ENCODE measurements at regions not wholly inside any gene's neighbourhood (a gene's known extent, or its start where the extent isn't known, plus 50 kb on each side); places are given as distances from the start of the nearest gene placed in this dataset.

DNA sequence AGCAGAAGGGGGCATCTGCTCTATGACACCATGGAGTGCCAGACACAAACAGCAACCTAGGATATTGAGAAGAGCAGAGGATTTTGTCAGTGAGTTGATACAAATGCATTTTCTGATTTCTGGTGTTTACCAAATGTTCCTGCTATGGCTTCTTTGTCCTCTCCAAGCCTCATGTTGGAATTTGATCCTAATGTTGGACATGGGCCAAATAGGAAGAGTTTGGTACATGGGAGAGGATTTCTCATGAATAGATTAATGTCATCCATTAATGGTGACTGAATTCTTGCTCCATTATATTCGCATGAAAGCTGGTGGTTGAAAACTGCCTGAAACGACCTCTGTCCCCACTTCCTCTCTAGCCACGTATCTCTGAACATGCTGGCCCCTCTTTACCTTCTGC lies 1002.2 kb upstream of the FLRT2 start:
- no peak for DNase-seq

DNA sequence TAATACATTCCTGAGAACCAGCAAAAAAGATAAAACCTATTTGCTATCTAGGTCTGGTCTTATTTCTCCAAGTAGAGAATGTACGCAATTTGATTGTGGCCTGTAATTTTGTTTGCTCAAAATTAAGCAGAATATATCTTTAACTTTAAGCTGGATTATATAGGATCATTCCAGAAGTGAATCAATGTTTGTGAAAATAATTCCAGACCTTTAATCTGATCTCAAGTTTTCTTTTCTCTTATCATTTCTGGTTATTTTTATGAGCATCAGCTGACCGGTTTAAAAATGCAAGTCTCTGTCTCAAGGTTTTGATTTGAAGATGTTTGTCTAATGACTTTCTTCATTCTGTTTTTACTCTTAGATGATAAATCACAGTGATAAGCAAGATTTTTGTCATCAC lies 997.9 kb upstream of the FLRT2 start:
- DNase-seq: no peak

DNA sequence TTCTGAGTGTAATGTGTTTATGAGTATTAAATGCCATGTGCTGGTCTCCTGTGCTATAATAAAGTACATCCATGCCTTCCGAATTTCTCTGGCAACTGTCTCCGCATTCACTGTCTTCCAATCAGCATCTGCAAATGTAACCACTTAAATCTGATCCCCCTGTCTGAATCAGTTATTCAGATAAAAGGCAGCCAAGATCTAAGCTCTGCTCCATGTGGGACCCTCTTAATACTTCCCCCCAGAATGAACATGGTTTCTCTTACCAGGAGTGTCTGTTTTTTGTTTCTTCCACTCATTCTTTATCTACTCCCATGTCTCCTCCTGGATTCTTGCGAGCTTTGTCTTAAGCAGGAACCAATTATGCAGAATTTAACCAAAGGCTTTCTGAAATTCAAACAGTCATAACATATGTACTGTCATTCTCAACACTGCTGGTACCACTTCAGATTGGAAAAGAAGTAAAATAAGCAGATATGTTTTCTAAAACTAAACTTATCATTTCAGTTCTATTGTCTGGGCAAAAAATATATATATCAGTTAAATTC lies 996.7 kb upstream of the FLRT2 start:
- DNase-seq: no peak

DNA sequence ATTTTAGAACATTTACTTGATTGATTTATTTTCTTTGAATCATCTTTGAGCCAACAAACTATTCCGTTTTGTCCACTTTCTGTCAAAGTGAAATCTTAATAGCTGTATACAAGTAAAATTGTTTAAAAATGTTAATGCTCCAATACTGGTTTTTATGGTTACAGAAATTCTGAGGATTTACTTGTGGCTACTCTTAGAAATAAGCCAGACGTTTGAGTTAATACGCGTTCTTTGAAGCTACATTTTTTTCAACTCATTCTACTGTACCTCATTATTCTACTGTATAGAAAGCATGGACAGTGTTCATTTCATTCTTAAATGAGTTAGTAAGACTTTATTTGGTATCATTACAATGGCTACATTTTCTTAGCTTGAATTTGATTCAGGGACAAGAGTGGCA lies 996.2 kb upstream of the FLRT2 start:
- no peak for DNase-seq

DNA sequence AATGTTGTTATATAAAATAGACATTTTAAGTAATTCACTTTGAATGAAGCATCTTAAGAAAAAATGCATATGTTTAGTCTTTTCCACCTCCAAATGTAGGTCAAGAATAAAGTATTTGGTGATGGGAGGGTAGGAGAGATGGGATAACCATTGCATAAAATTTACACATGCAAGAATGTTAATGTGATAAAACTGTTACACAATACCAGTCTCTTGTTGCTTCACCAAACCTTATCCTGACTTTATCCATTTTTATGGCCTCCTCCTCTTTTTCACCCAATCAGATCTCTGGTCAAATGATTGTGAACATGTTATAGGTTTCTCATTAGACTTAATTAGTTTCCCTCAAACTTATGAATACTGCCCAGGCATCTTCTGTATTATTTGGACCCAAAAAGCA lies 994.5 kb upstream of the FLRT2 start:
- DNase-seq: no peak

DNA sequence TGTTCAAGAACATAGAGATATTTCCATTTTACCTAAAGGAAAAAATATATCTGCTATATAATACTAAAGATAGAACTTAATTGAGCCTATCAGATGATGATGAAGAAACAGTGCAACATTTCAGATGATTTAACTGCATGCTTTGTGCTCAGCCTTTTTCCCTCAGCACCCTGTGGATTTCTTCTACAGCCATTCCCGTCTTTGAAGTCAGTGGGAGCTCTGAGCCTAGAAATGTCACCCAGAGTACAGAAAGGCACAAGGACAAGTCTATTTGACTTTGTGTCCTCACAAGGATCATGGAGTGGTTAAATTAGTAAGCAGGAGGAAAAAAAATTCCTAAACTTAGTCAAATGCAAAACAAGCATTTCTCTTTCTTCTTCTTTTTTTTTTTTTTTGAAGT lies 994.0 kb upstream of the FLRT2 start:
- no peak for DNase-seq

DNA sequence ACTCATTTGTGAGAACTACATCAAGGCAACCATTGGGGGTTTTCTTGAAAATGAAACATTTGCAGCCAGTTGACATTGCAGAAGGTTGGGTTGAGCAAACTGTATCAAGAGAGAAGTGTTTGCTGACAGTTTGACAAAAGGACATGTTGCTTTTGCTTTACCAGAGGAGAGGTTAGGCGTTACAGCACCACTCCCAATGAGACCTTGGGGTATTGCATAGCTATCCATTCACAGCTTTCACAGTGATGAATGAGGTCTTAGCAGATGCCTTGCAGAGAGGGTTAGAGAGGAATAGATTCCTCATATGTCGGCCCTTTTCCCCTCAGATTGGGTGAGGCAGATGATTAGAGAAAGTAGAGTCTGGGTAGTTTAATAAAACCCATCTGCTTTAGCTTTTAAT lies 988.9 kb upstream of the FLRT2 start:
- DNase-seq: no peak

DNA sequence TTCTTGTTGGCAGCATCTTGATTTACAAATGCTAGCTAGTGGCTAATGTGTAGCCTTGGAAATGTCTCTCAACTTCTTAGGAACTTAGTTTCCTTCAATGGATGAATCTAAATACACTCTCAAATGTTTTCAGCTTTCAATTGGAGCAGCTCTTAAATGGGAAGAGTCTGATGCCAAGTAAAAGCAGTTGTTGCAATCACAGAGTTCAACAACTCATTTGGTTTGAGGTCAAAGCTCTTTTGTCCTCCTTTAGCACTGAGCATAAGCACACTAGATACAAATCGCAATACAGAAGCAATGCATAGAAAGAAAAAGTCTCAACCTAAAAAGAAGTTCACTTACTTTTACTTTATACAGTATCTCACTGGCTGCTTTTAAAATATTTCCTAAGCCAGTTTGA lies 986.1 kb upstream of the FLRT2 start:
- DNase-seq: no peak

DNA sequence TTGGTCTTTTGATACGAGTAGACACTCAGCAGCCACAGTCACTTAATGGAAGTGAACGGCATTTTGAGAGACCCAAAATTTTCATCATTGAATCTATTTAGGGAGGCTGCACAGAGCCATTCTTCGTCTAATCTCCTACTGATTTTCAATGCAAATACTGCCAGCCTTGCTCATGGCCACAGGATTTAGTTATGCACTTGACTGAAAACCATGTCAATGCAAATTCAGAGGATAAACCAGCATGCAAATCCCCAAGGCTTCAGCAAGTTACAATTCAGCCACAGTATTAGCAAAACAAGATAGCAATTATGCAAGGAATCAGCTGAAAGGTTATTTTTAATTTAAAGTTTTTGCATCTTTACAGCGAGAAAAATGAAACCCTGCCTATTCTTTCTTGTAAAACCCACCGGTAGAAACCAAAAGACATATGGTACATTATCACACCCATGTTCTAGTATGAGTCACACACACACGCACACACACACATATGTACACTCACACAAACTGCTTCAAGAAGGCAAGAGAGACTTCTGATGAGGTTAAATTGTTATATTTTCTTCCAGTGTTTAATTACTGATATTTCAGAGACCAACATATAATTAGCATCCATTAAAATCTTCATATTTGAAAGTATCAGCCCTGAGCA lies 985.3 kb upstream of the FLRT2 start:
- DNase-seq: no peak

DNA sequence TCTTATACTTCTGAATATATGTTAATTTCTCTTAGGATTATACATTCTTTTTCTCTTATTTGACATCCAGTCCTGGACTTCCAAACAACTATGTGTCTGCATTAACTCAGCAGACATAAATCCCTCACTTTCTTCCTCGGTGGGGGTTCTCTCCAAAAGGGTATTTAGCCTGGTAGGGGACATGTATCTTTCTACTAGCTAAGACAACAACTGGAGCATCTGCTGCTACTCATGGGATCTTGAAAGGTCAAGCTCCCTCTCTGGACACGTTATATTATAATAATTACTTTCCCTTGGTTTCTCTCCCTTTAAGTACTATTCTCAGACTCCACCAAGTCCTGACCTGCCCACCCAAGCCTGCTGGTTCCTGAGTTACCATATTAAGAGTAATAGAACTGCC lies 983.7 kb upstream of the FLRT2 start:
- DNase-seq: no peak

DNA sequence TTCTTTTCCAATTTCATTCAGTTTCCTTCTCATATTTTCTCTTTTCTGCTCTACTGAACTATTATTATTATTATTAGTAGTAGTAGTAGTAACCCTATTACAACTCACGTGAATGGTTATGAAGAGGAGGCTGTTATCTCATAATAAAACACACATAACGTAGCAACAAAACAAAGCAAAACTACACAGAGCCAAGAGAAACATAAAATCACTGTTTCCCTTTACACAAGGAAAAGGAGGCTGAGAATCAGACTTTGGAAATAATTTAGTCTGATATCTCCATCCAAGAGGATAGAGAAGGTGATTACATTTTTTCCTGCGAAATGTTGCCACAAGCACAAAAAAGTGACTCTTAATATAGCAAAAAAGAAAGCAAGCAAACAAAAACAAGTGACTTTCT lies 975.8 kb upstream of the FLRT2 start:
- DNase-seq: no peak

DNA sequence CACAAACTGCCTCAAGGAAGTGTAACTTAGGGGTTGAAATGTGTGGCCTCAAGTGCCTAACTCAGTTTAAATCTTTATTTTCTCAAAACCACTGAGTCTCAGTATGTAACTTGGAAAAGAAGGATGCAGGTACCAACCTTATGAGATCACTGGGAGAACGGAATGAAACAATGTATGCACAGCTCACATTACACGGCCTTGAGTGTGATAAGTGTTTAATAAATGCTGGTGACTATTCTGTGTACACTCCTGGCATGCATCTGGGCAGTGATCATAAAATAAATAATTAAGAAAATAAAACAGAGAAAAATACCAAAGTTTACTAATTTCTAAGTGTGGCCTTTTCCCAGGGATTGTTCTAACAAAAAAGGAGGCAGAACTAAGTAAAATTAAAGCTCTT lies 974.5 kb upstream of the FLRT2 start:
- DNase-seq: no peak

DNA sequence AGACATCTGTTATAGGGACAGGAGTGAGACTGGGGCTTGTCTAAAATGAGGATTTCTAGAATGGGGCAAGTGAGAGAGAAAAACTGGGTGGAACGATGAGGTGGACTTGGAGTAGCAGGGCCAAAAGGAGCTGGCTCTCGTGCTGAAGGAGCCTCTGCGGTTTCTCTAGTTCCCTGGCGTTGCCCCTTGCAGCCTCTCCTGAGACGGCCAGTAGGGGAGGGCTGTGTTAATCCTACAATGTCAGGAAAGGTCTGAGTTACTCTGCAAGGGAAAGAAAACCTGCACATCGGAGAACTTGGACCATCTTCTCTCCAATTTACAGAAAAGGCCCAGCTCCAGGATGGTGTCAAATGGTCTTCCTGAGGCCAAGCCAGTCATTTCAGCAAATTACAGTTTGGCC lies 963.8 kb upstream of the FLRT2 start:
- no peak for DNase-seq

DNA sequence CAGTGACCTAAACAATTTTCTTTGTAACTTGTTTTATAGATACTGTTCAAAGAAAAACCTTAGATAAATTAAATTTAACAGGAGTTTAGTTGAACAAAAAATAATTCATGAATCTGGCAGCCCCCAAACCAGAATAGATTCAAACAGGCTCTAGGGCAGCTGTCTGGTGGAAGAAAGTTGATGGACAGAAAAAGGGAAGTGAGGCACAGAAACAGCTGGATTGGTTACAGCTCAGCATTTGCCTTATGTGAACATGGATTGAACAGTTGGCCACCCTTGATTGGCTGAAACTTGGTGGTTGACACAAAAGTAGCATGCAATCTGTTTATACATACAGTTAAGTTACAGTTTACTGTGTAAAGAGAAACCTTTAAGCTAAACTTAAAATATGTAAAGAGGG lies 954.3 kb upstream of the FLRT2 start:
- DNase-seq: no peak

DNA sequence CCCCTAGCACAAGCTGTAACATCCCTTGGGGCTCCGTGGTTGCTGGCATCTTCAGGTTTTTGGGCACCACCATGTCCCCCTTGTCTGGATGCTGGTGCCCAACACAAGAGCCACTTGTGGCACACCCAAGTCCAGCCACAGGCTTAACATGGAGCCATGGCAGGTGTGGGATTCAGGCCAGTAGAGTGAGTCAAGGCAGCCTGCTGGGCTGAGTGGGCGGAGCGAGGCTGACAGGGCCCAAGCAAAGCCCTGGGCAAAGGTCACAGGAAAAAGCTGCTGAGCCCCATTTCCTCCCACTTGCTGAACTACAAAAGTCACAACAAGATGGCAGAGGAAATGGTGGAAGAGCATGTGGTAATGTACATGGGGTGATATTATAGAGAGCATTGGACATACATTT lies 950.7 kb upstream of the FLRT2 start:
- DNase-seq: no peak

DNA sequence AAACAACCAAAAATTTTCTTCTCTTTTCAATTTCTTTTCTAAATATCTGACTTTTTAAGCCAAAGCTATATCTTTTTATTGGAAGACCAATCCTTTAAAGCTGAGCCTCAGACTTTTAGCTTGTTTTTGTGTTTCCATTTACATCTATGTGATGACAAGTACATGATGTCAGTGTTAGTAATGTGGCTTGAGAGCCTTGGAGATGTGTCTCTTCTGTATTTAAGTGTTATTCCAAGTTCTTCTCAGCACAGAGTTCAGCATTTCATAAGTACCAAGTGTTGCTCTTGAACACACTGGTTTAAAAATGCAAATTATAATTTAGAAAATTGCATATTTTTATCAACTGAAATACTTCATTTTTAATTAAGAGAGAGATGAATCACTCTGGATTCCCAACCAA lies 948.9 kb upstream of the FLRT2 start:
- DNase-seq: no peak

DNA sequence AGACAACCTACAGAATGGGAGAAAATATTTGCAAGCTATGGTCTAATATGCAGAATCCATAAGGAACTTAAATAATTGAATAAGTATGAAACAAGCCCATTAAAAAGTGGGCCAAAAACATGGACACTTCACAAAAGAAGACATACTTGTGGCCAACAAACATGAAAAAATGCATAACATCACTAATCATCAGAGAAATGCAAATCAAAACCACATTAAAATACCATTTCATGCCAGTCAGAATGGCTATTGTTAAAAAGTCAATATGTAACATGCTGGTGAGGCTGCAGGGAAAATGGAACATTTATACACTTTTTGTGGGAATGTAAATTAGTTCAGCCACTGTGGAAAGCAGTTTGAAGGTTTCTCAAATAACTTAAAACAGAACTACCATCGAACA lies 945.4 kb upstream of the FLRT2 start:
- DNase-seq: no peak

DNA sequence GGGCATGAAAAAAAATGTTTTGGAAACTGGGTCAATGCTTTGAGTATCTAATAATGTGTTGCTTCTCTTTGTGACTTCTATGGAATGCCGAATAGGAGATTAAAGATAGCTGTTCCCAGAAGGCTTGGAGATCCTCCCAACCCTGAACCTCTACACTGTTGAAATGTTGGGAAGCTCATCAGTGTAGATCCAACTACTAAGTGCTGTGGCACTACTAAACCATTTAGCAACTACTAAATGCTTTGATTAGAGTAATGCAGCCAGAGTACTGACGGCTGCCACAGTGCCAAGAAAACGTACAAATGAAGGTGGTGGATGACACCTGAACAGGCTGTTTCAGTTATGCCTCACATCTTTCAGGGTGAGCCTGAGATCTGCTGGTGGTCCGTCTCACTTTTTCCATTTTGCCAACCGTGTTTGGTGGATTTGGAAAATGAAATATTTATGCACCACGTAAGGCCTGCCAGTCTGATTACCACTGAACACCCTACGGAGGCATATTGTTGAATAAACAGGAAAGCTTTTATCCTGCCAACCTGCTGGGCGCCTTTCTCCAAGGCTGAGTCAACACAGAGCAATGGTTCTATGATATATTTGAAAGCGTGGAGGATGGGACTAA lies 938.0 kb upstream of the FLRT2 start:
- no peak for DNase-seq

DNA sequence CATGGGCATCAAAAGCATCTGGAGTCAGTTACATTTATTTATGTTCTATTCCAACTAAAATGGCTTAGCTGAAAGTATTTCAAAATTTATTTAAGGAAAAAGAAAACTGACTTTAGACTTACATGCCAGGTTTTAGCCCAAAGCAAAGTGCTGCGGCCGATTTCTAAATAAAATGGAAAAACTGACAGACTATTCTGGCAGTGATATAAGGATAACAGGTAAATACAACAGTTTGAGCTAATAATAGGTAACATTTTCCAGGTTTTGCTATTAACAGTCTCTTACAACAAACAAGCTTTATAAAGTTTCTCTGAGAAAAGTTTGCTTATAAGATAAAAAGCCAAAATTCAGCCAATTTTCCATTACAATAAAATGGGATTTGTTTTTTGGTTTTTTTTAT lies 937.2 kb upstream of the FLRT2 start:
- no peak for DNase-seq

DNA sequence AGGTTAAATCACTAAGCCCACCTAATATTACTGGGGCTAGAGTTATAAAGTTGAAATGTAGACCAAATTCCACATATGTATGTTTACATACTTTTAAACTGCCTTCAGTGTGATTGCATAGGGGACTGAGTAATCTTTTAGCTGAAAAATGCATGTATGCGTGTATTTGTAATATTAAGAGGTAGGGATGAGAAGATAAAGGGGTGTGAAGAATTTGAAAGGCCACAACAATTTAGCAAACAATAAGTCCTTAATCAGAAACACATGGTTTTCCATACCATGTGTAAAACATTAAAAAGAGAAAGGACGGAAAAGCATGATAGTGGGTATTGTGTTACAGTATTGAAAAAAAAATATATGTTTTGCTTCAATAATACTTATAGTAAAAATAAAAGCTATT lies 919.9 kb upstream of the FLRT2 start:
- no peak for DNase-seq

DNA sequence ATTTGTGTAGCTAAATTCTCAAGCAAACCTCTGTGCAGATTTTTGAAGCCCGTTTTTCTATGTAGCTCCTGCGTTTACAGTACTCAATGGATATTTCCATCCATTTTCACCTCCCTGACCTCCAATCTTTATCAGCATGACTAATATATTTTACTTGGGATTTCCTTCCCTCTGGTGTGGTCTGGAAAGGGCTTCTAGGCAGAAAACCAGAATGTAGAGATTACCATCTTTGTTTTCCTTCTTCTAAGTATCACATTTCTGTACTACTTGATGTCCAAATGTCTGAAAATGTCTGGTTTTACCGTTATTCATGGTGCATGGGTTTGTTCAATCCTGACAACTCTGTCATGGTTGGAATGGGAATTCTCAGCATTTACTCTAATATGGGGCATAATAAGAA lies 907.6 kb upstream of the FLRT2 start:
- DNase-seq: no peak

DNA sequence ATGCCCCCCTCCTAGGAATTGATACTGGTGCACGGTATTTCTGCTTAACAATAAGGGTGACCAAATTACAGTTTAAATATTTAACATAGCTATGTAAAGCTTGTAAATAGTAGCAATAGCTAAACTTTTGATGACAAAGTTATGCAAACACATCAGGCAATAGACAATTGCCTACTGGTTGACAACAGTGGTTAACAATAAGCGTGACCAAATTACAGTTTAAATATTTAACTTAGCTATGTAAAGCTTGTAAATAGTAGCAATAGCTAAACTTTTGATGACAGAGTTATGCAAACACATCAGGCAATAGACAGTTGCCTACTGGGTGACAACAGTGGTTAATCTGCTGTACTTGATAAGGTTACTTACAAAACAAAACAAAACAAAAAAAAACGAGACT lies 886.5 kb upstream of the FLRT2 start:
- DNase-seq: no peak

DNA sequence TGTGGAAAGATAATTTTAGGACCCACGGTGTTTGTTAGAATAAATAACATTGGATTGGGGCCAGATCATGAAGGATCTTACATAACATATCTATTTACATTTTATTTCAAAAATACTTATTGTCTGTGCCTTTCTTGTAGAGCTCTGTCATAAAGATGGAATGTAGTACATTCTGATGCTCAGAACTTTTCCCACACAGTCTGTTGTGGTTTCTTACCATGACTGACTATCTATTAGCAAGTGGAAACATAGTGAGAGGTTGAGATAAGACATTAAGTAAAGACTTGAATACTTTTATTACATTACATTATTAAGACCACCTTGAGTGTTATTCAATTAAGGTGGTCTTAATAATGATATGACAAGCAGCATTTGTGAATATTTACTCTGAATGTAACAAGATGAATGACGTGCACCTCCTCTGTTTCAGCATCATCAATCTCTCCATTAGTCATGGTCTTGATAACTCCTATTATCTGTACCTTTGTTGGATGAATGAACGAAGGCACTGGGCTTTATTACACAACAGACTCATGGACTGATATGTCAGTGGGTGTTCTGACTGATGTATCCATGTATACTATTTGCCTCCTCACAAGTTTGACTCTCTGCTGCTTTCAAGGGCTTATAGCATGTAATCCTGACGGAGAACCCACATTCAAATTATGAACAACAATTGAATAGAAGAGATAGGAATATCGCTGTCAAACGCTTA lies 883.0 kb upstream of the FLRT2 start:
- DNase-seq: no peak

DNA sequence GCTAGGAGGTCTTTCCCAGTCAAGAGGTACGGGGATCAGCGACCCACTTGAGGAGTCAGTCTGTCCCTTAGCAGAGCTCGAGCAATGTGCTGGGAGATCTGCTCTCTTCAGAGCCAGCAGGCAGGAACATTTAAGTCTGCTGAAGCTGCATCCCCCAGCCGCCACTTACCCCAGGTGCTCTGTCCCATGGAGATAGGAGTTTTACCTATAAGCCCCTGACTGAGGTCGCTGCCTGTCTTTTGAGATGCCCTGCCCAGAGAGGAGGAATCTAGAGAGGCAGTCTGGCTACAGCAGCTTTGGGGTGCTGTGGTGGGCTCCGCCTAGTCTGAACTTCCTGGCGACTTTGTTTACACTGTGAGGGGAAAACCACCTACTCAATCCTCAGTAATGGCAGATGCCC lies 874.9 kb upstream of the FLRT2 start:
- DNase-seq: no peak

DNA sequence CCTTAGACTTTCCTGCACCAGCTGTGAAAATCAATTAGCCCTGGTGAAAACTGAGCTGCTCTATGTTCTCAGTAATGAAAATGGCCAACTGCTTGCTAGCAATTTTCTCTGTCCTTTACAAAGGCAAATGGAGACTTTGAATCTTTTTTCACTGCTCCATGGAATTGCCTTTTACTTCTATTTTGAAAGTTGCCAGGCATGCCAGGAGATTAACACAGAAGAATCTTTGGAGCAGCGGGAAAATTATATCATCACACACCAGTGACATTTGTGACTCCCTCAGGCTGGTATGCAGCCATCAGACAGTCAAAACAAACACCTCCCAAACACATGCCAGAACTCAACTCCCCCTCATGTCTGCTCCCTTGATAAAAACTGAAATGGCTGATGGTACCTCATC lies 872.0 kb upstream of the FLRT2 start:
- no peak for DNase-seq
